ENCODE measurements at regions not wholly inside any gene's neighbourhood (a gene's known extent, or its start where the extent isn't known, plus 50 kb on each side); places are given as distances from the start of the nearest gene placed in this dataset.

- Histone ChIP-seq H3K27me3 (ENCODE audit: insufficient read depth, low read length) (no peaks in the 10 kb centered on the region), H3K4me2 (ENCODE audit: low read length) (no peak overlapping the region), H3K4me3 (ENCODE audit: low read depth, low read length, poor library complexity, severe bottlenecking) (no peak overlapping the region), H2AFZ (ENCODE audit: low read length) (no peak overlapping the region), H3F3A (ENCODE audit: insufficient read depth, low read length) (no peaks in the 10 kb centered on the region), H3K9me2 (ENCODE audit: low read depth, low read length) (no peaks in the 10 kb centered on the region), H3K9me3 (ENCODE audit: low read length) (no peaks in the 10 kb centered on the region), H3K9ac (ENCODE audit: low read length) (no peak overlapping the region), H4K20me1 (ENCODE audit: insufficient read depth, low read length) (no peaks in the 10 kb centered on the region), H3K4me1 (ENCODE audit: insufficient read depth, low read length, severe bottlenecking) (no peaks in the 10 kb centered on the region), H3K36me3 (ENCODE audit: insufficient read depth, low read length) (no peaks in the 10 kb centered on the region), H3K27ac (ENCODE audit: low read depth, low read length, poor library complexity, severe bottlenecking) (no peak overlapping the region), H3K79me2 (ENCODE audit: insufficient read depth, low read length) (no peaks in the 10 kb centered on the region)
- TF ChIP-seq CTCF (IDR thresholded peaks at IDR 0.05; ENCODE audit: low read length) (no peak), EZH2 (IDR thresholded peaks at IDR 0.05; ENCODE audit: borderline replicate concordance, low read length) (no peak)
Observed at GRCh38 chr10:9895453-9895852, 1122.2 kb upstream of the CELF2 start.

GRCh38 chr10:9895981-9896380, 1121.7 kb upstream of the CELF2 start:
- H4K20me1 ChIP-seq (ENCODE audit: insufficient read depth, low read length), result no peaks in the 10 kb centered on the region
- no peaks in the 10 kb centered on the region for H3K9me3 ChIP-seq (ENCODE audit: low read length)
- no peak for TF ChIP-seq CTCF (IDR thresholded peaks at IDR 0.05; ENCODE audit: low read length)
- no peak for TF ChIP-seq EZH2 (IDR thresholded peaks at IDR 0.05; ENCODE audit: borderline replicate concordance, low read length)
- H3K9ac ChIP-seq (ENCODE audit: low read length), result no peak overlapping the region
- no peaks in the 10 kb centered on the region for H3K4me1 ChIP-seq (ENCODE audit: insufficient read depth, low read length, severe bottlenecking)
- H3K4me3 ChIP-seq (ENCODE audit: low read depth, low read length, poor library complexity, severe bottlenecking), result no peak overlapping the region
- no peaks in the 10 kb centered on the region for H3F3A ChIP-seq (ENCODE audit: insufficient read depth, low read length)
- no peaks in the 10 kb centered on the region for H3K36me3 ChIP-seq (ENCODE audit: insufficient read depth, low read length)
- H3K9me2 ChIP-seq (ENCODE audit: low read depth, low read length), result no peaks in the 10 kb centered on the region
- H3K27ac ChIP-seq (ENCODE audit: low read depth, low read length, poor library complexity, severe bottlenecking), result no peak overlapping the region
- no peaks in the 10 kb centered on the region for H3K79me2 ChIP-seq (ENCODE audit: insufficient read depth, low read length)
- H3K4me2 ChIP-seq (ENCODE audit: low read length), result no peak overlapping the region
- H3K27me3 ChIP-seq (ENCODE audit: insufficient read depth, low read length), result no peaks in the 10 kb centered on the region
- H2AFZ ChIP-seq (ENCODE audit: low read length), result no peak overlapping the region

GRCh38 chr10:9898633-9899395, 1118.9 kb upstream of the CELF2 start:
- Histone ChIP-seq H3K9ac (ENCODE audit: low read length) (no peak overlapping the region), H4K20me1 (ENCODE audit: insufficient read depth, low read length) (no peaks in the 10 kb centered on the region), H3K4me3 (ENCODE audit: low read depth, low read length, poor library complexity, severe bottlenecking) (no peak overlapping the region), H2AFZ (ENCODE audit: low read length) (no peak overlapping the region), H3K36me3 (ENCODE audit: insufficient read depth, low read length) (no peaks in the 10 kb centered on the region), H3K4me2 (ENCODE audit: low read length) (no peak overlapping the region), H3K27me3 (ENCODE audit: insufficient read depth, low read length) (no peaks in the 10 kb centered on the region), H3K4me1 (ENCODE audit: insufficient read depth, low read length, severe bottlenecking) (no peaks in the 10 kb centered on the region), H3K9me2 (ENCODE audit: low read depth, low read length) (no peaks in the 10 kb centered on the region), H3K27ac (ENCODE audit: low read depth, low read length, poor library complexity, severe bottlenecking) (no peak overlapping the region), H3F3A (ENCODE audit: insufficient read depth, low read length) (no peaks in the 10 kb centered on the region), H3K79me2 (ENCODE audit: insufficient read depth, low read length) (no peaks in the 10 kb centered on the region), H3K9me3 (ENCODE audit: low read length) (no peaks in the 10 kb centered on the region)
- TF ChIP-seq CTCF (IDR thresholded peaks at IDR 0.05; ENCODE audit: low read length), result no peak
- no peak for TF ChIP-seq EZH2 (IDR thresholded peaks at IDR 0.05; ENCODE audit: borderline replicate concordance, low read length)
